Gastrocnemius medialis (tissue), 4 donors: ENCODE measurements at regions not wholly inside any gene's neighbourhood (a gene's known extent, or its start where the extent isn't known, plus 50 kb on each side); places are given as distances from the start of the nearest gene placed in this dataset.

Source experiments
- ATAC-seq, 2 donors: fragments of 150-250 bp; one replicate each; pipeline ENCODE4 v1.9.1; 2016
- DNase-seq, 2 donors: peaks; one replicate each; pipeline ENCODE4 v3.0.0-alpha.2; 2019
- H3K27ac ChIP-seq, 4 donors: fragments of 200-600 bp; sonication (generic); 1 replicate in 1 of 4; 2 replicates in 3 of 4; pipeline ENCODE4 v1.5.1; 2016 to 2018; ENCODE audit warnings: mild to moderate bottlenecking in 2 of 4, moderate library complexity in 1 of 4
- H3K27me3 ChIP-seq, 3 donors: fragments of 200-600 bp; sonication (generic) in 2 of 3; 1 replicate in 1 of 3; 2 replicates in 2 of 3; pipeline versions ENCODE4 v1.5.1 to v1.6.0; 2016 to 2019; ENCODE audit warnings: mild to moderate bottlenecking in 1 of 3, moderate library complexity in 1 of 3
- H3K36me3 ChIP-seq, 2 donors: fragments of 200-600 bp; sonication (generic) in 1 of 2; one replicate each; pipeline ENCODE4 v1.5.1; 2017 to 2018
- H3K4me1 ChIP-seq, 2 donors: fragments of 200-600 bp; sonication (generic) in 1 of 2; one replicate each; pipeline ENCODE4 v1.5.1; 2016 to 2017; ENCODE audit warnings: mild to moderate bottlenecking in 2 of 2
- H3K4me3 ChIP-seq, 4 donors: fragments of 200-600 bp; sonication (generic) in 3 of 4; 1 replicate in 1 of 4; 2 replicates in 3 of 4; pipeline ENCODE4 v1.5.1; 2016 to 2019; ENCODE audit warnings: mild to moderate bottlenecking in 2 of 4
- H3K9me3 ChIP-seq, 3 donors: fragments of 200-600 bp; sonication (generic) in 2 of 3; 1 replicate in 1 of 3; 2 replicates in 2 of 3; pipeline ENCODE4 v1.5.1; 2016 to 2019
- POLR2A ChIP-seq, 2 donors: fragments of 450-650 bp; IDR thresholded peaks; one replicate each; pipeline ENCODE4 v1.6.1; 2017; ENCODE audit warnings: antibody characterized with exemption in 2 of 2, mild to moderate bottlenecking in 2 of 2, moderate library complexity in 2 of 2
- in situ Hi-C, 4 donors: fragments of 200-750 bp; cut with MboI; loops; one replicate each; pipeline versions ENCODE4 v1.15.0 to v1.8.0; 2017; ENCODE audit warnings: low sequenced_read_pairs in 4 of 4
- intact Hi-C: fragments of 100-400 bp; cut with DNase I; formaldehyde crosslinking; loops from one replicate; pipeline ENCODE4 v1.15.1; 2023; ENCODE audit warnings: low total_unique reads
- TF ChIP-seq, protein P1 (sequence below), 5 experiments: fragments of 450-650 bp in 3 of 5; fragments of 200-600 bp in 2 of 5; sonication (generic) in 2 of 5; IDR thresholded peaks in 4 of 5; conservative IDR thresholded peaks in 1 of 5; 1 replicate in 4 of 5; 2 replicates in 1 of 5; pipeline ENCODE4 v1.5.1; 2016 to 2019; ENCODE audit warnings: antibody characterized with exemption in 5 of 5, mild to moderate bottlenecking in 3 of 5, moderate library complexity in 3 of 5

DNA sequence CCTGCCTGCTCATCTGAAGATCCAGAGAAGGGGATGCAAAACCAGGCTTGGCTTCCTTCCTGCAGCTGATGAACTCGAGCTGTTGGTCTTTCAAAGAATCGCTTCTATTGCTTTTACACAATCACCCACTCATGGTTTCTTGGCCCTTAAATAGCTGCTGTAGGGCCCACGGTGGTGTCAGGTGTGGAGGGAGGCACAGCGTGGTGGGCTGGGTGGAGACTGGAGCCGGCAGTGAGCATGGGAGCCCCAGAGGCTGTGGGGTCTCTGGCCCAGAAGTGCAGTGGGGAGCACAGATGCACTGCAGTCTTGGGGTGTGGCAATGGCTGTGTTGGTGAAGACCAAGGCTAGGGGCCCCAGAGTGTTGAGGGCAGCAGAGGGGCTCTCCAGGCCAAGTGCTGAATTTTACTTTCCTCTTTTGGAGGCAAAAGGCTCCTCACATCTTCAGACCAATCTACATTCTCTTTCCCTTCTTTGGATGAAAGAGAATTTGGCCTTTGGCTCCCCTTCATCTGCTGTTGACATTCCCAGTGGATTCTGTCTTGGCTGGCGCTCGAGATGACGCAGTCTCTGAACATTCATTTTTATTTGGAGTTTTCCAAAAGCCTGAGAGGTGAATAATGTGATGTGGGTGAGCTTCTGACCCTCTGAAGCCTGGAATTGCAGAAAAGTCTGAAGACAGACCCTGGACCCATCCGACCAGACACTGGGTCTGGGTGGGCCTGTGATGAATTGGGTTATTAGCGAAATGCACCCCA is 70.1 kb upstream of the ASB18 start:
- intact Hi-C loops: no loop called here
- in situ Hi-C loops: no loop called here
- H3K4me3 ChIP-seq: no peak overlapping the region
- H3K27me3 ChIP-seq: no peaks in the 10 kb centered on the region
- no peaks in the 10 kb centered on the region for H3K36me3 ChIP-seq
- TF ChIP-seq, protein P1, sequence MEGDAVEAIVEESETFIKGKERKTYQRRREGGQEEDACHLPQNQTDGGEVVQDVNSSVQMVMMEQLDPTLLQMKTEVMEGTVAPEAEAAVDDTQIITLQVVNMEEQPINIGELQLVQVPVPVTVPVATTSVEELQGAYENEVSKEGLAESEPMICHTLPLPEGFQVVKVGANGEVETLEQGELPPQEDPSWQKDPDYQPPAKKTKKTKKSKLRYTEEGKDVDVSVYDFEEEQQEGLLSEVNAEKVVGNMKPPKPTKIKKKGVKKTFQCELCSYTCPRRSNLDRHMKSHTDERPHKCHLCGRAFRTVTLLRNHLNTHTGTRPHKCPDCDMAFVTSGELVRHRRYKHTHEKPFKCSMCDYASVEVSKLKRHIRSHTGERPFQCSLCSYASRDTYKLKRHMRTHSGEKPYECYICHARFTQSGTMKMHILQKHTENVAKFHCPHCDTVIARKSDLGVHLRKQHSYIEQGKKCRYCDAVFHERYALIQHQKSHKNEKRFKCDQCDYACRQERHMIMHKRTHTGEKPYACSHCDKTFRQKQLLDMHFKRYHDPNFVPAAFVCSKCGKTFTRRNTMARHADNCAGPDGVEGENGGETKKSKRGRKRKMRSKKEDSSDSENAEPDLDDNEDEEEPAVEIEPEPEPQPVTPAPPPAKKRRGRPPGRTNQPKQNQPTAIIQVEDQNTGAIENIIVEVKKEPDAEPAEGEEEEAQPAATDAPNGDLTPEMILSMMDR (IDR thresholded peaks at IDR 0.05 in 4 of 5, conservative IDR thresholded peaks at IDR 0.05 in 1 of 5): no peak
- no peak for TF ChIP-seq POLR2A (IDR thresholded peaks at IDR 0.05)
- H3K27ac ChIP-seq: peak overlapping the region in 2 of 4 donors; percentile 1 to 53
- no peaks in the 10 kb centered on the region for H3K4me1 ChIP-seq
- no peaks in the 10 kb centered on the region for H3K9me3 ChIP-seq
- ATAC-seq (peak in 1 of 2 donors; percentile 47), DNase-seq (no peak)

DNA sequence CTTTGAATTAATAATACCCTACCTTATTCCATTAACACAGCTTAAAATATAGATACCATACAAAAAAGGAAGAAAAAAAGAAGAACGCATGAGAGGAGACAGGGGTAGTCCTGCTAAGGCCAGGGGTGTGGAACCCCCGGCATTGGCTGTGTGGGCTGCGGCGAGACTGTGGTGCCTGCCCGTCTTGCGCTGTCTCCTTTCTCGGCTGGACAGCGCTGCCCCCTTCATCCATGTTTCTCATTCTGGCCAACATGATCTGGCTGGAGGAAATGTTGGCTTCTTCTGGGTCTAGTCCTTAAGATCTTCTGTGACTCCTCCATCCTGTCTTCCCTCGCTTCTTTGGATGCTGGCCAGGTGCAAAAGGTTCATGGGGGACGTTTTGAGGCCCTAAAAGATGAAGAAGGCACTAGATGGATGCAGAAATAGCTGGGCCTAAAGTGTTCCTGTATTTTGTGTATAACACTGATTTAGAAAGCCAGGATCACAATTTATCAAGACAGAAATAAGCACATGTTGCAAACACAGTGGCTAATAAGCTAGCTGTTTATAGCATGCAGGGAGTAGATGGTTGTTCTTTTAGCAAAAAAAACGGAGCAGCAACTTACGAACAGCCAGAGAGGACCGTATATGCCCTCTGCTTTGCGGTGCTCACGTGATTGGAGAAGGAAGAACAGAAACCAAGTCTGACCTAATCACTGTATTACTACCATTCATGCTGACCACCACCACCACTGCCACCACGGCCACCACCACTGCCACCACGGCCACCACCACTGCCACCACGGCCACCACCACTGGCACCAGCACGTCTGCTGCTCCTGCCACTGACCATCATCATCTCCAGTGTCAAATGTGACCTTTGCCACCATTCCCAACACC is 71.7 kb upstream of the ASB18 start:
- ATAC-seq: no peak
- Histone ChIP-seq H3K27ac (peak overlapping the region in 1 of 4 donors; percentile 19), H3K27me3 (no peaks in the 10 kb centered on the region)

DNA sequence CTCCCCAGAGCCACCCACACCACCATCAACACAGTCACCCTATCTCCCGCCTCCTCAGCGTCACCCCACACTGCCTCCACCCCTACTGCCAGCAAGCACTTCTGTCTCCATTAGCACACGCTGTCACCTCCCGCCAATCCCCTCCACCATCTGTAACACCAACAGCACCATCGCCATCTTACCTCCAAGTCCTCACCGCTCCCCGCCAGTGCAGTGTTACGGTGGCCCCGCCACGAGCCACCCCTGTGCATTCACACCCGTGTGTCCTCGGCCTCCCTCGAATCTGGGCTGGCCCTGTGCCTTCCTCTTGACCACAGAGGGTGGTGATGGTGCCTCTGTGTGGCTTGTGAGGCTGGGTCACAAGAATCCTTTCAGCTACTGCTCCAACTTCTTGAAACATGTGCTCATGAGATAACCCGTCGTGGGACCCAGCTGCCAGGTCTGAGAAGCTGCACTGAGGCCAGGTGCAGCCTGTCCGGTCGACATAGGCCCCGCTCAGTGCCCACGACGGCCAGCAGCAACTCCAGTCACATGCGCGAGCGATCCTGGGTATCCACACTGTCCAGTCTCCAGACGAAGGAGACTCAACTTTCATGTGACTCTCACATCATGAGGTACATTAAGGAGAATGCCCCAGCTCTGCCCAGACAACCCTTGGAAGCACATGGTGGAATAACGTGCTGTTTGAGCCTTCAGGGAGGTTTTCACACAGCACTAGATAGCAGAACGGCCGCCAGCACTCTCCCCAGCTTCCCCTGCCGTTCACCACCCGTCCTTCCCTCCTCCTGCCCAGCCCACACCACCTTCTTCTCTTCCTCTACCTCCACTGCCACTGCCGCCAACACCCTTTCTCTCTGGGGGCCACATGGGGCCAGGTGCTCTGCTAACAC is 72.6 kb upstream of the ASB18 start:
- no peak for TF ChIP-seq POLR2A (IDR thresholded peaks at IDR 0.05)
- TF ChIP-seq, protein P1 (IDR thresholded peaks at IDR 0.05 in 4 of 5, conservative IDR thresholded peaks at IDR 0.05 in 1 of 5): no peak
- ATAC-seq (no peak), DNase-seq (no peak)
- H3K9me3 ChIP-seq: no peaks in the 10 kb centered on the region
- no peaks in the 10 kb centered on the region for H3K4me1 ChIP-seq
- no peak overlapping the region for H3K4me3 ChIP-seq
- H3K27me3 ChIP-seq: no peaks in the 10 kb centered on the region
- in situ Hi-C loops (no loop called here), intact Hi-C loops (no loop called here)
- no peak overlapping the region for H3K27ac ChIP-seq
- H3K36me3 ChIP-seq: no peaks in the 10 kb centered on the region

More for the DNA sequence above, 71.7 kb upstream of the ASB18 start:
- intact Hi-C loops (no loop called here), in situ Hi-C loops (no loop called here)
- Histone ChIP-seq H3K9me3 (no peaks in the 10 kb centered on the region), H3K4me3 (no peak overlapping the region), H3K4me1 (no peaks in the 10 kb centered on the region), H3K36me3 (no peaks in the 10 kb centered on the region)
- no peak for TF ChIP-seq POLR2A (IDR thresholded peaks at IDR 0.05)
- TF ChIP-seq, protein P1 (IDR thresholded peaks at IDR 0.05 in 4 of 5, conservative IDR thresholded peaks at IDR 0.05 in 1 of 5): no peak
- no peak for DNase-seq

DNA sequence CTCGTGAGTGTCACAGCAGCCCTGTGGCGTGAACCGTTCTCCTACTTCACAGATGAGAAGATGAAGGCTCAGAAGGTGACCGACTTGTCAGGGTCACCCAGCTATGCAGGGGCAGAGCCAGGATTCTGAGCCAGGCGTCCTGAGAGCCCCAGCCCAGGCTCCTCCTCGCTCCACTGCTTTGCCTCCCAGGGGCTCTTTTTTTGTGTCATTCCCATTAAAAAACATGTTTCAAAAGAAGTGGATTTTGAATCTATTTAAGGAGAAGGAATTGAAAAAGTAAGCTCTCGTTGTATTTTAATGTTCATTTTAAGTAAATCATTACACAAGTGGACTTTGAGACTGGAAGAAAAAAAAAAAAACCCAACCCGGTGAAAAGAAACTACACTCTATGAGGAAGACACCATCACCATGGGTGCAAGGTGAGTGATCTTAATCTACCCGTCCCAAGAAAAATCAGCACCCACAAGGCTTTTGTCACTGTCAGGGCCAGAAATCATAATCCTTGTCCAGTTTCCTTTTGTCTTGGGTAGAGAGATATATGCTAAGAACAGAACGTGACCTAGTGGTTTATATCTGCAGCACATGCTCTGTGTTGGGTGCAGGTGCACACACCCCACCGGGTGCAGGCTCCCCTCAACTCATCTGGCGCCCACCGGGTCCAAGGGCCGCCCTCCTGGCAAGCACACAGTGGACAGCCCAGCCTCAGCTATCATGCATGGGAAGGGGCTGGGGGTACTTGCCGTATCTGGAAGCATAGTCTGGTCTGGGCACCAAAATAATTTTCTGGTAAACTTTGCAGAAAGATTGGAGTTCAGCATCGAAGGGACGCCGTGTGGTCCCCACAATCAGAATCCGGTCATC is 73.5 kb upstream of the ASB18 start:
- intact Hi-C loops (no loop called here), in situ Hi-C loops (no loop called here)
- H3K9me3 ChIP-seq: no peaks in the 10 kb centered on the region
- no peak overlapping the region for H3K27ac ChIP-seq
- DNase-seq (no peak), ATAC-seq (no peak)
- H3K27me3 ChIP-seq: no peaks in the 10 kb centered on the region
- no peaks in the 10 kb centered on the region for H3K4me1 ChIP-seq
- no peaks in the 10 kb centered on the region for H3K36me3 ChIP-seq
- TF ChIP-seq, protein P1 (IDR thresholded peaks at IDR 0.05 in 4 of 5, conservative IDR thresholded peaks at IDR 0.05 in 1 of 5): no peak
- TF ChIP-seq POLR2A (IDR thresholded peaks at IDR 0.05): no peak
- no peak overlapping the region for H3K4me3 ChIP-seq
